ENCODE measurements at regions not wholly inside any gene's neighbourhood (a gene's known extent, or its start where the extent isn't known, plus 50 kb on each side); places are given as distances from the start of the nearest gene placed in this dataset.
"Not testable (repeated sequence)": the region's sequence is repeated elsewhere in the genome, so short reads cannot be mapped to it uniquely, and the experiment has no call there.

DNA sequence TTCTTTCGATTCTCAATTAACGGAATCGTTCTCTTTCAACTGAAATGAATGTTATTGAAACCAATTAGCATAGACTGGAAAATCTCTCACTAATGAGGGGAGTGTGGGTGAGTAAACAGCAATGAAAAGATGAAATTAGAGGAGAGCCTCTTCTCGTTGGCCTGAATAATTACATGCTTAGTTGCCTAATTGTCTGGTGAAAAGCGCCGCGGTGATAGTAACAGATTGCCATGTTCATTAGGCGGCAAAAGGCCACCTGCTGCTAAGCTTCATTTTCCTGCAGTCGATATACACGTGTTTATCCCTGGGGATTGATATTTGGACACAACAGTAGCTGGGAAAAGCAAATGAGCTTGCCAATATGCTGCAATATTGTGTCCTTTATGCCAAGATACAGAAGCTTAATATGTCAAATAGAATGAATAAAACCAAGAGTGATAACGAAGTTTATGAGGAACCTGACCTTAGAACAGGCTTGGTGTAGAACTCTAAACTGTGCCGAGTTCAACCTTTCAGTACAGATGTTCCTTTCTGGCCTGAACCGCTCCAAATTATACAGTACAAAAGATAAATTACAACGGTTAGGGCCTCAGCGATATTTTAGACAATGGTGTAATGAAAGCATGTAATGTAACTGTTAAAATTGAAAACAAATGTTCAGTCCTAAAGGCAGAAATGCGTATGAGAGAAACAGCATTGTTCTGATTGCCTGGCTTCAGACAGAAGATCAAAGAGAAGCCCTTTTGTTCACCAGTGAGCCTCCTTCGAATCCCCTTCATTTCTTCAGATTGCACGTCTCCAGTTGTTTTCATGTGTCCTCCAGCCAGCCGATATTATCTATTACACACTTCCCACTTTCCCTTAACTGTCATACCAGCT is 185.2 kb downstream of the SHOX2 start:
- DNase-seq, result no peak

DNA sequence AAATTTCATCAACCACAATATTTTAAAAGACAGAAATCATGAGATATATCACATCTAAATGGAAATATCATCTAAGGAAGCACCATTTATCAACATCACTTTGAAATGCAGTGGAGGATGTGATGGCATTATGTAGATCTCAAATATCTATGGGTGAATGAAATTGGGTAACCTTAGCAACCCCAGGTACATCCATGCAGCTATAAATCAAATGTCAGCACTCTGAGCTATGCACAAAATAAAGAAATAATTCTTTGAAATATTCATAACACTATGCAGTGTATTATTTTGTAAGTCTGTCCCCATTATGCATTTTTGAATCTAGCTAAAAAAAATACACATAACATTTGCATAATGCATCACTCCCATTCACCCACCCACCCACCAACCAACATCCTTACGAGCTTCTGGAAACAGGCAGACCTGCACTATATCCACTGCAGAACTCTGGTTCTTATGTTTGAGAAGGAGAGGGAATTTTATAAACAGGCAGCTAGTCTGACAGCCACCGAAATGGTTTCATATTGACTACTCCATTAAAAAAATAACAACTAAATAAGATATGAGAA is 186.8 kb downstream of the SHOX2 start:
- DNase-seq, result no peak

DNA sequence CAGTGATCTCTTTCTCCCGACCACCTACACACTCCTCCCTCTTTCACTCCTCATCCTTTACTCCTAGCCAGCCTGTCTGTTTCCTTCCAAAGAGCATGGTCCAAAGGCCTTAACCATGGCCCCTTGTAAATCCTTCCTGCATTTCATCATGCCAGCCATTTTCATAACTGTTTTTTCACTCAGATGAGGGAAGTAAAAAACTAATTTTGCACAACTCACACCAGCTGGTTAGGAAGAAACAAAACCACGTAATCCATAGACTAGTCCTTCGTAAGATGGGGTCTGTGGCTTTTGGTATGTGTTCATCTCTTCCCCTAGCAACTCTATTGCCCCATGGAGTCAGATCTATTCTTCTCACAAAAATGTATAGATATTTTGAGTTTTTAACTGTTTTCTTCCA is 187.8 kb downstream of the SHOX2 start:
- no peak for DNase-seq

DNA sequence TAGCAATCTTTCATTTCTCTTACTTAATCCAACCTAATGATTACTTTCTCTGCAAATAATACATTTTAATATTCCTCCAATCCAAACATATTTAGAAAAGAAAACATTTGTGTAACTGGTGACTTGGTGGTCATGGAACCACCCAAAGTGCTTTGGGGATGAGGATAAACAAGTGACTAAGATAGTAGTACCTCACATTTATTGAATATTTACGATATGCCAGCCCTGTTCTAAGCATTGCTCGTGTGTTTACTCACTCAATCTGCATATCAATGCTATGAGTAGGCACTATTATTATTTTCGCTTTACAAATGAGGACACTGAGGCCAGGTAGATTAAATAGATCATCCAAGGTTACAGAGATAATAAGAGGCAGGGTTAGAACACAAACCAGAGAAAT is 189.5 kb downstream of the SHOX2 start:
- DNase-seq, result no peak

DNA sequence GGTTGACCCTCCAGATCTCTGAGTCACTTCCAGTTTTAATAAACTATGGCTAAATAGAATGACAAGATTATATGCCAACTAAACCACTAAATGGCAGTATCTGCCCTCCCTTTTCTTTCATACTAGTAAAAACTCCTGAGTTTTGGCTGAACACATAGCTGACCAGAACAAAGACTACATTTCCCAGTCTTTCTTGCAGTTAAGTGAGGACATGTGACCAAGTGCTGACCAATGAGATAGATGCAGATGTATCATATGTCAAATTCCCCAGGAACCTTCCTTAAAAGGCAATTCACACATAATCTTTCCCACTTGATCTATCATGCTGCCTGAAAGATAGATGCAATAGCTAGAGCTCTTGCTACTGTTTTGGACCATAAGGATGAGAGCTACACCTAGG is 191.3 kb downstream of the SHOX2 start:
- DNase-seq, result no peak

DNA sequence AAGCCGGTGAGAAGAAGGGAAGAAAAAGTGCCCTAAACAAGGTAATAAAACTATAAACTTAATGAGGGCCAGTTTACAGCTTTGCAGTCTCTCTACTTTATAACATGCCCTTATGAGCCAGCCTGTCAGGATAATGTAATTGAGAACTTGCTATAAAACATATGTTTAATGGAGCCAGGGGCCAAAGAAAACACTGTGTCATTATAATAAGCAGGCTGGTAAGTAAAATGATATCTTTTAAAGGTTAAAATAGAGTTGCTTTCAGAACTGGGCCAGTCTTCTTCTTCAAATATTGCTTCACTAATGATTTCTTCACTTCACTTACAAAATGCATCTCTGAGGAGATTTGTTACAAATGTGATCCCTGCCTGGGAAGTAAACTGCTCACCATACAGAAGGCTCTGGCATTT is 192.5 kb downstream of the SHOX2 start:
- DNase-seq, result no peak

DNA sequence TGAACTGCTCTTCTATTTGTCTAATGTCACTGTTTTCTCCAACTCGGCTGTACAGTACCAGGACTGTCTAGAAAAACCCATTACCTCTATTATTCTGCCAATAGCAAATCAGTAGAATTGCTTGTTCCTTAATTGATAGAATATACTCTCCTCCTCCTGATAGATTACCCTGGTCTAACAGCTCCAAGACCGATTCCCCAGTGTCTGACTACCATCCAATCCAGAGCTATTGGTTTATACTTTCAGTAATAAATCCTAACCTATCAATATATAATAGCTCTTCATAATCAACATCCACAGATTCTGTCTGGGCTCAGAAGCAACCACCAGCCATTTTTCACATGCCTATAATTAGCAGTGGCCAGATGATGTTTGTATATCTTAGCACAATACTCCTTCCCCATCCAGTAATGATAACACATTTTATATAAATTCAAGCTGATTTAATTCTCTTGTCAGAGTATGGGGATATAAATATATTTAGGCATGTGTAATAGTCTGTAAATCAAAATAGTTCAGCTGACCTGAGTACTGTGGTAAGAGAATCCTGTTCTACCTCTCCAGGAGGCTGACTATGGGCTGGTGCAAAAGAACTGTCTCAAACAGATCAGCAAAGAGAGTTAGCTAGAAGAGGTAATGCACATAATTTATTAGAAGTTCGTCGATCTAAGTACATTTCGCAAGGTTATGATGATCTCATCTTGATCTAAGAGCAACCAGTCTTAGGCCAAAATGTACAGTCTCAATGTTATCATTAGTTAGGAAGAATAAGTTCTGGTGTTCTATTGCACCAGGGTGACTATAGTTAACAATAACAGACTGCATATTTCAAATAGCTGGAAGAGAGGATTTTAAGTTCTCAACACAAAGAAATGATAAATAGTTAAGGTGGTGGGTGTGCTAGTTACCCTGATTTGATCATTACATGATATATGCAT is 193.4 kb downstream of the SHOX2 start:
- DNase-seq, result no peak

DNA sequence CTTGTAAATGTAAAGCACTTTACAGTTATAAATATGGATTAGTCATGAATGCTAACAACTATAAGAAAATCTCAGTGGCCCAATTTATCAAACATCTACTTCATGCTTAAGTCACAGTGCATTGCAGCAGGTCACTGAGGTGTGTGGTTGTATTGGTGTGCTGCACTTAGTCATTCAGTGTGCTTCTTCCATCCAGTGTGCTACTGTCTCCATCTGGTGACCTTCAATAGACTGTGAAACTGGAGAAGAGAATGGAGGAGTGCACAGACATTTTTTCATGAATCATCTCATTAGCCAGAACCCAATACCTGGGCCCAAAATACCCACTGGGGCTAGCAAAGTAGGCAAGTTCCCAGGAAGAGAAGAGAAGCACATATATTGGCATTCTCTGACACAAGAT is 199.6 kb downstream of the SHOX2 start:
- no peak for DNase-seq

DNA sequence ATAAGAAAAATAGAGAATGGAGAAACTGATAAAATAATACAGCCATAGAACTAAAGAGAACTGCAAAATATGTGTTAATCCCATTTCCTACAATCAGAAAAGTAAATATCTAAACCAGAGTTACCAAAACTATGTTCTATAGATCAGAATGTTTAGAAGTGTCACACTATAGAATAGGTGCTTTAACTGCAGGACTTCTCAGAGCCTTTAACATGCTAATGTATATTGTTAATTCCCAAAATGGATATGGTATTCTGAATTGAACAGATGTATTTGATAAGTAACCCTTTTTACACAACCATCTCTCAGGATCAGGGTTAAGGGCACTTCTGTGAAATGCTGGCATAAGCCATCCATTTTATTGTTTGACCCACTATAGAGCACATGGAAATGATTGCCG is 200.3 kb downstream of the SHOX2 start:
- no peak for DNase-seq

DNA sequence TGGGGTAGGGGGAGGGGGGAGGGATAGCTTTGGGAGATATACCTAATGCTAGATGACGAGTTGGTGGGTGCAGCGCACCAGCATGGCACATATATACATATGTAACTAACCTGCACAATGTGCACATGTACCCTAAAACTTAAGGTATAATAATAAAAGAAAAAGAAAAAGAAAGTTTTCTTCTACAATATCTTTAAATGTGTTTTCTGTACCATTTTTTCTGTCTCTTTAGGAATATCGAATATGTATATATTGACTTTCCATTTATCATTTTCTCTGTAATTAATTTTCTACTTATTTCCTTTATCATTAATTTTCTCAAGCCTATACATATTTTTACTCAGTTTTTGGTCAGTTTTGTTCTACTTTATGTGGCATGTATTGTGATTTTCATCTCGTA is 203.5 kb downstream of the SHOX2 start:
- not testable (repeated sequence) for DNase-seq

DNA sequence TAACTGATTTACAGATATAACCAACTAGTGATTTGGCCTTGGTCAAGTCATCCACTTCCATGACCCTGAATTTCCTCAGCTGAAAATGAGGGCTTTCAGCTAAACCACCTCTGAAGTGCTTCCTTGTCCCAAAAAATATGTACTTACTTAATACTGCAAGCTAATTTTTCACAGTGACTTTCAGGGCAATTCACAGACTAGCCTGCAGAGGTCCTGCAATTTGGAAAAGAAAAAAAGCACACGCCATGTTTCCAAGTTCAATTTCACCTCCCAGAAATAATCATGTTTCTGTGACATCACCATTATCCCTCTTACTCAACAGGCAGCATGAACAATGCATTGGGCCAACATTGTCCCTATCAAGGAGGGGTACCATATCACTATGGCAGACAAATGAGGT is 218.2 kb downstream of the SHOX2 start:
- DNase-seq, result no peak

DNA sequence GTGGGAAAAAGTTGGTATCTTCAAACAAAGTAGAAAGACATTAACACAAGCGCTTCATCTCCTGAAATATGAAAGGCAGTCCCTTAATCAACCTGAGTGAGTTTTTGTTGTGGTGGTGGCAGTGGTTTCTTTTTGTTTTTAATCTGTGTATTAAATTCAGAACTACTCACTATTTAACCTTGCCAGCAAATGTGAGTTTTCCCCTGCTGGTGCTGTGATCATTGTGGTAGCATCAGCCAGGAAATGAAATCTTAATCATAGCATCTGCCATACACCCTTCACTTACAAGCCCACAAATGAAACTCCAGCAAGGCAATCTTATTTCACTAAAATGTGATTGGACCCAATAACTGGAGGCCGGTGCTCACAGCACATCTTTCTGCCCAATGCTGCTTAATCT is 229.7 kb downstream of the SHOX2 start:
- DNase-seq, result no peak

DNA sequence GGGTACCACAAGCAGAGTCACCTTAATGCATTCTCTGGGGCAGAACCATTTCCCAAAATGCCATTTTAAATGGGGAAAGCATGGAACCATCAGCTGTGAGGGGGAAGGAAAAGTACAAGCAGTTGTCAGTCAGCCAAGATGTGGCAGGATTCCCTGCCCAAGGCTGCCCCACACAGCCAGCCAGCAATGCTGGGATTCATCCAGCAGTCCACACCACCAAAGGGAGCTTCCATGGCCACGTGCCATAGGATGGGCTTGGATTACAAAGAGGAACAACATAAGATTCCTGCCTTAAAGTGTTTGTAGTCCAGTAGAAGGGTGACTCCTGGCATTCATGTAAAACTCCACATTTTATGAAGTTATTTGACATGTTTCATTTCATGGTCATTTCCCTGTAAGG is 233.3 kb downstream of the SHOX2 start:
- no peak for DNase-seq

DNA sequence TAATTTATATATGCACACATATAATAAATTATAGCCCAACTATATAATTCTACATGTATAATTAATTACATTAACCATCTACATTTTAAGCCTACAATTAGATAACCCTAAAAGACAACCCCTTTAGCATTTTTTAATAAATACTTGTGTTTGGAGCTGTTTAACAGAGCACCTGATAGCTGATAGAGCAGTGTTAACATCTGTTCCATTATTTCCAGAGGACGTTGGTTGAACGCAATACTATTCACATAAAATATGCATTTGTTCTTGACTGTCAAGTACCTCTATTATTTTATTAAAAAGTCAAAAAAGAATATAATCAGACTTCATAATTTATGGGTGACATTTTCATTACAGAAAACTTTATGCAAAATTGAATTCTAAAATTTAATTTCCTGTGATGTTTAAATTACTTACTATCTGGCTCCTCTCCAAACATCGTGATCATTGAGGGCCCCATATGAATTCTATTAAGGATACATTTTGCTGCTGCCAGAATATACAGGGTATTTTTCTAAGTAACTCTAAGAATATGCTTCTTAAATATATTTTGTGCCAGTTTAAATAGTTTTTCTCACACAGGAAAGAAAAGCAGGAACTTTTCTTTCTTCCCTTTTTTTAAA is 234.3 kb downstream of the SHOX2 start:
- no peak for DNase-seq

DNA sequence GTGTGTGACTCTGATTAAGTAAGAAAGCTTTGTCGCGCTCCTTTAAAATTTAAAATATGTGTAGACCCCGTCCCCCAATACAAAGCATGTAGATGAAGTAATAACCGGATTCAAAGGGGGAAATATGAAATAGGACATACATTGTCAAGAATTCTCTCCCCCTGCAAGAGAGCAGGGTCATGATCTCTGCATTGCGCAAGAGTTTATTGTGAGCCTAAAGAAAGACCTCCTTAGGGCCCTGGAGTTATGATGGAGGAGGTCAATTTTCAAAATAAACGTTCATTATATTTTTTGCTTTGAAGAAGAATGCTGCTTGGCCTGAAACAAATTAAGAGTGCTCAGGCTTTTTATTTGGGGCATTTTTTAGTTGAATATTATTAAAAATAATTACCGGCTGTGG is 235.0 kb downstream of the SHOX2 start:
- no peak for DNase-seq

DNA sequence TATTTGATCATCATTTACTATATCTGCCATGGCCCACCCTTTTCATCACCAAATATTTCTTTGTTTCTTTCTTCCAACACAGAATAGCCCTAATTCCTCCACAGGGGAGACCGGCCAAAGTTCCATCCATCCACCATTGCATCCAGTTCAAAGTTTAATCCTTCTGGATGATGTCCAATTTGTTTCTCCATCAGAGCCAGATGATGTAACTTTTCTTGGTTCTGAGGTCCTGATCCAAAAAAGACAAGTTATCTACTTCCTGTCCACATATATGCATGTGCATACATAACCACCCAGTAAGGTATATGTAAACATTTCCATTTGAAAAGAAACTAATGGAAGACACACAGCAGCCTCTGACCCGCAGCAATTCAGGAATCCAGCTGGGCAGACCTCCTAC is 237.3 kb downstream of the SHOX2 start:
- DNase-seq, result no peak

DNA sequence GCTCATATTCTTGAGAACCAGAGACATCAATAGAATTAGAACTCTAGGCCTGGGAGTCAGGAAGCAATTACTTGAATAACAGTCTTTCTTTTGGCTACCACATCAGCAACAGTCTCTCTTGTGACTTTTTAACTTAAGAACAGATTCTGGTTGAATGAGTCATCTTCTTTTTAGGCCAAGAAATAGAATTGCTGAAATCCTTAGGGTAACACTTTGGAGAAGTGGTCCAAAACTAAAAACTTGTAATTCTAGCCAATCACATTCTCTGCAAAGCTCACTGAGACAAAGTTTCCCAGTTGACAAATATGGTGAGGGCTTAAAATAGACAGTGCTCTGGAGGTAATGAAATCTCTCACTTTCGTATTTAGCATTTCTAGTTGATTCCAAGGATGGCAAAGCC is 238.0 kb downstream of the SHOX2 start:
- no peak for DNase-seq

DNA sequence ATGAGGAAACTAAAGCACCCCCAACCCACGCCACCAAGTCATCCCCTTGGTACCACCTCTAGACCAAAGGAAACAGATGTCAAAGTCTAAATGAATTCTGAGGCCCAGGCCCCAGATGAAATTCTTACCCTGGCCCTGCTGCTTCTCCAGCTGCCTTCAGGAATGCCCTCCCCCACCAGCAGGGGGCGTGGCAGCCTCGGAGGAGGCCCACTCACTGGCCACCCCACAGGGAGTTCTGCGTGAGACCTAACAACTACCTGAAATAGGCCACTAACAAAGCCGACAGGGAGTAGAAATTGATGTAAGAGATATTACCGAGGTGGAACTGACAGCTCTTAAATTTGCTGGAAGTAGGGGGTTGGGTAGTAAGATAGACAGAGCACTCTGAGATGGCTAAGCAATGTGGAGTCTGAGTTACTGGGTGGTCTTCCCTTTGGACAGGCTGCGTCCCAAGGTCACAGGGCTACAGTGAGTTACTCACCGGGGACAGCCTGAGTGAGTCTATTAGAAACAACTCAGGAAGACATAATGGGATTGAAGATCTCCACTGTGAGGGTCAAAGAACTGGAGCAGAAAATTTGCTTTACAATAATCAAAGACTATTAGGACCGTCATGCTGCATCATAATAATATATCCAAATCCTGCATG is 240.7 kb downstream of the SHOX2 start:
- peak in 1 of 51 donors; percentile 2 for DNase-seq

DNA sequence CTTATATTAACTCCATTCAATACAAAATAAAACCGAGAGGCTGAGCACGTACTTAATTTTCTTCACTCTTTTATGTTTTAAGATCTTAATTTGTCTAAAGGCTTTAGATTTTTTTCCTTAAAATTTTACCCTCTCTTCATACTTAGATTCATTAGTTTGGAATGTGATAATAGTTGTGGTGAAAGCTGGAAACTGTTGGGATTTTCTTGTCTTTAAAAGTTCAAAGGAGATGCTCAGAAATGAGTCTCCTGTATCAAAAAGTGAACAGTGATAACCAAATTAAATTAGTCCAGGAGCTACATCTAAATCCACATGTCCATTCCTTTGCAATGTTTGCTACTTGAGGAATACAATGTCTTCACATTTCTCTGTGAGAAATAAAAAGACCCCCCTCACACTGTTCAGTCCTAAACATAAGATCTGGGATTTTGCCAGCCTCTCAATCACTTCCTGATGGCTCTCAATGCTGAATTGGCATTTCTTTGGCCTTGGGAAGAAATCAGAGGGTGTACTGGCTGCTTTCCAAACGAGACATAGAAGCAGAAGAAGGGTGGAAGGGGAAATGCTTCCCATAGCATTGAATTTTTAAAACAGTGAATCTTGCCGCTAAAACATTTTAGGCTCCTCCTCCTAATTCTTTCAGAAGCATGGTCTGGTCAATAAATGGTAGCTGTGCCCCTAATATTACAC is 245.0 kb downstream of the SHOX2 start:
- DNase-seq, result no peak

DNA sequence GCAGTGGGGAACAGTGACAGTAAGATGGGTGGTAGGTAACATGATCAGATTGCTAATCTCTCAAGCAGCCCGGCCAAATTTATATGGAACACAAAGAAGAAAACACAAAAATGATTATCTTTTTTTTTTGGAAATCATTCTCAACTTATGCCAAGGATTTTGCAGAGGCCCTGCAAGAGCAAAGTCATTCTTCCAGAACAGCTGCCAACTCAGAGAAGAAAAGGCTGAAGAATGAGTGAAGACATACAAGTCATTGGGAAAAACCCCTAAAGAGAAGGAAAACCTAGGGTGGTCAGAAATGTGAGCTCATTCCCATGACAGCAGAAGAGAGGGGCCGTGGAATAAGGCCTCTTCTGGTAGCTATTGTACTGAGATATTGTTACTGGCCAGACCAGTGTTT is 246.7 kb downstream of the SHOX2 start:
- no peak for DNase-seq

DNA sequence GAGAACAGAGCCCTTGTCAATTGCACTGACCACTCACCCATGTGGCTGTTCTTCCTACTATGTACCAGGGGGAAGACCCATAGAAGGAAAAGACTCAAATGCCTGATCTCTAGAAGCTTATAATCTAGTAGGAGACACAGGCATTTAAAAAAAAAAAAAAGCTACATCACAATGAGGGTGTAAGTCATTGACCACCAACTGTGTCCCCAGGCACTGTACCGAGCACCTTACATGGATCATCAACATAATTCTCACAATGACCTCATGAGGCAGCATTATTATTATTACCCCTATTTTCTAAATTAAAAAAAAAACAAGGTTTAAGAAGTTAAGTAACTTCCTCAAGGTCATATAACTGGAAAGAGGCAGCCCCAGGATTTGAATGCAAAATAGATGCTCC is 247.4 kb downstream of the SHOX2 start:
- no peak for DNase-seq
